Brain microvascular endothelial cell (primary cell): ENCODE measurements at regions not wholly inside any gene's neighbourhood (a gene's known extent, or its start where the extent isn't known, plus 50 kb on each side); places are given as distances from the start of the nearest gene placed in this dataset.

ENCODE experiments used
- DNase-seq: peaks from one replicate; pipeline ENCODE4 v3.0.0-alpha.2; 2020
- H3K27ac ChIP-seq: fragments of 250-450 bp; sonication (Bioruptor Pico); 2 replicates; pipeline ENCODE4 v1.5.1; 2020; ENCODE audit warnings: mild to moderate bottlenecking, moderate library complexity
- H3K27me3 ChIP-seq: fragments of 250-450 bp; sonication (Bioruptor Pico); replicated peaks from 2 replicates; pipeline ENCODE4 v1.5.1; 2020; ENCODE audit warnings: mild to moderate bottlenecking
- H3K36me3 ChIP-seq: fragments of 250-450 bp; sonication (Bioruptor Pico); replicated peaks from 2 replicates; pipeline ENCODE4 v1.5.1; 2020; ENCODE audit warnings: mild to moderate bottlenecking
- H3K4me3 ChIP-seq: 2 replicates; pipeline ENCODE4 v1.5.1; 2011; ENCODE audit warnings: low read depth, mild to moderate bottlenecking, control low read depth, low read length, moderate library complexity
- CTCF ChIP-seq: IDR thresholded peaks from 2 replicates; pipeline ENCODE4 v1.5.1; 2011; ENCODE audit warnings: low read depth, mild to moderate bottlenecking, moderate library complexity, low read length, control low read depth, inconsistent platforms; ENCODE audit errors: missing control alignments
- in situ Hi-C: cut with HindIII; loops from 2 replicates; pipeline ENCODE4 v1.10.0; 2017; ENCODE audit warnings: low sequenced_read_pairs, low pct_ligation_motif_present

GRCh38 chr4:81997313-81997712 is 376.5 kb downstream of the HNRNPD start:
- H3K4me3 ChIP-seq: no peak overlapping the region
- no peaks in the 10 kb centered on the region for H3K36me3 ChIP-seq
- no peak for DNase-seq
- TF ChIP-seq CTCF: no peak
- in situ Hi-C loops: no loop called here
- no peak overlapping the region for H3K27ac ChIP-seq
- no peaks in the 10 kb centered on the region for H3K27me3 ChIP-seq

- no peaks in the 10 kb centered on the region for H3K36me3 ChIP-seq
- H3K4me3 ChIP-seq: no peak overlapping the region
- H3K27me3 ChIP-seq: no peaks in the 10 kb centered on the region
- no peak overlapping the region for H3K27ac ChIP-seq
- no peak for TF ChIP-seq CTCF
- DNase-seq: no peak
- in situ Hi-C loops: no loop called here
These were observed 382.9 kb downstream of the HNRNPD start for GRCh38 chr4:81990898-81991297.

GRCh38 chr4:81990211-81990610 is 383.6 kb downstream of the HNRNPD start:
- no peak for DNase-seq
- Histone ChIP-seq H3K27ac (no peak overlapping the region), H3K4me3 (no peak overlapping the region), H3K36me3 (no peaks in the 10 kb centered on the region), H3K27me3 (no peaks in the 10 kb centered on the region)
- in situ Hi-C loops: no loop called here
- no peak for TF ChIP-seq CTCF

- no peak for TF ChIP-seq CTCF
- in situ Hi-C loops: no loop called here
- Histone ChIP-seq H3K27ac (no peak overlapping the region), H3K36me3 (no peaks in the 10 kb centered on the region), H3K4me3 (no peak overlapping the region), H3K27me3 (no peaks in the 10 kb centered on the region)
- DNase-seq: no peak
These were observed 384.6 kb downstream of the HNRNPD start for GRCh38 chr4:81989202-81989601.

GRCh38 chr4:81988178-81988577 is 385.6 kb downstream of the HNRNPD start:
- in situ Hi-C loops: no loop called here
- Histone ChIP-seq H3K27me3 (no peaks in the 10 kb centered on the region), H3K4me3 (no peak overlapping the region), H3K36me3 (no peaks in the 10 kb centered on the region), H3K27ac (no peak overlapping the region)
- no peak for DNase-seq
- TF ChIP-seq CTCF: no peak

GRCh38 chr4:81984746-81985145 is 389.0 kb downstream of the HNRNPD start:
- DNase-seq: no peak
- no peaks in the 10 kb centered on the region for H3K27me3 ChIP-seq
- no peaks in the 10 kb centered on the region for H3K36me3 ChIP-seq
- no peak overlapping the region for H3K4me3 ChIP-seq
- in situ Hi-C loops: no loop called here
- no peak overlapping the region for H3K27ac ChIP-seq
- TF ChIP-seq CTCF: no peak
